ENCODE measurements at regions not wholly inside any gene's neighbourhood (a gene's known extent, or its start where the extent isn't known, plus 50 kb on each side); places are given as distances from the start of the nearest gene placed in this dataset.

DNA sequence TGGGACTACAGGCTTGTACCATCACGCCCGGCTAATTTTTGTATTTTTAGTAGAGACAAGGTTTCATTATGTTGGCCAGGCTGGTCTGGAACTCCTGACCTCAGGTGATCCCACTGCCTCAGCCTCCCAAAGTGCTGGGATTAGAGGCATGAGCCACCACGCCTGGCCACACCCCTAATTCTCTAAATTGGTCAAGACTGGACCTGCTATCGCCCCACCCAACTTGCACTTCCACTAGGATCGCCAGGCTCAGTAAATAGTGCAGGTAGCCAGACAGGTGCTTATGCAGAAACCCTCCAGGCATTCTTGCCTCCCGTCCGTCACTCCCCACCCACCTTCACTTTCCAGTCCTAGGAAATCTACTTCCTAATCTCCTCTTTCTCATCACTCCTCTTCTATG lies 481.4 kb upstream of the EEF2KMT start:
- TF ChIP-seq POLR2A (IDR thresholded peaks at IDR 0.05), result no peak
- TF ChIP-seq, protein P1, sequence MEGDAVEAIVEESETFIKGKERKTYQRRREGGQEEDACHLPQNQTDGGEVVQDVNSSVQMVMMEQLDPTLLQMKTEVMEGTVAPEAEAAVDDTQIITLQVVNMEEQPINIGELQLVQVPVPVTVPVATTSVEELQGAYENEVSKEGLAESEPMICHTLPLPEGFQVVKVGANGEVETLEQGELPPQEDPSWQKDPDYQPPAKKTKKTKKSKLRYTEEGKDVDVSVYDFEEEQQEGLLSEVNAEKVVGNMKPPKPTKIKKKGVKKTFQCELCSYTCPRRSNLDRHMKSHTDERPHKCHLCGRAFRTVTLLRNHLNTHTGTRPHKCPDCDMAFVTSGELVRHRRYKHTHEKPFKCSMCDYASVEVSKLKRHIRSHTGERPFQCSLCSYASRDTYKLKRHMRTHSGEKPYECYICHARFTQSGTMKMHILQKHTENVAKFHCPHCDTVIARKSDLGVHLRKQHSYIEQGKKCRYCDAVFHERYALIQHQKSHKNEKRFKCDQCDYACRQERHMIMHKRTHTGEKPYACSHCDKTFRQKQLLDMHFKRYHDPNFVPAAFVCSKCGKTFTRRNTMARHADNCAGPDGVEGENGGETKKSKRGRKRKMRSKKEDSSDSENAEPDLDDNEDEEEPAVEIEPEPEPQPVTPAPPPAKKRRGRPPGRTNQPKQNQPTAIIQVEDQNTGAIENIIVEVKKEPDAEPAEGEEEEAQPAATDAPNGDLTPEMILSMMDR (IDR thresholded peaks at IDR 0.05 in 4 of 5, conservative IDR thresholded peaks at IDR 0.05 in 1 of 5), result no peak
